HG02588 (cell line): ENCODE measurements at regions not wholly inside any gene's neighbourhood (a gene's known extent, or its start where the extent isn't known, plus 50 kb on each side); places are given as distances from the start of the nearest gene placed in this dataset.

Source experiments
- ATAC-seq: cut with Tn5 transposase; IDR thresholded peaks from one replicate; pipeline ENCODE4 v1.9.1; 2021; ENCODE audit warnings: mild to moderate bottlenecking, moderate library complexity; ENCODE audit not compliant: unreplicated experiment

DNA sequence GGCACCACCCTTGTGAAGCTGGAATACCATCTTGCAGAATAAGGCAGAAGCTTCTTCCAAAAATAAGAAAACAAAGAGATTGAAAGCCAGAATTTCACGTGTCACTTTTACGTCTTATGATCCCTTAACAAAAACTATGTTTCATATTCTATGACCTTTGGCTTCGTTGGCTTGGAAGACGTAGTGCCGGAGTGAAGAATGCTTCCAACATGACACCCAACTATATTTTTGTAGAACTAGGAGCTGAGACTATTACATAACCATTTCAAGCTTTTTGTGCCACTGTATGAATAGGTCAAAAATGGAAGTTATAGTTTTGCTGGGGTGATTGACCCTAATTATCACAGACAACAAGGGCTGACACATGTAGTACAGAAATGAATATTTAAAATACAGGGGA is 996.2 kb downstream of the ADGRL3 start:
- no peak for ATAC-seq

DNA sequence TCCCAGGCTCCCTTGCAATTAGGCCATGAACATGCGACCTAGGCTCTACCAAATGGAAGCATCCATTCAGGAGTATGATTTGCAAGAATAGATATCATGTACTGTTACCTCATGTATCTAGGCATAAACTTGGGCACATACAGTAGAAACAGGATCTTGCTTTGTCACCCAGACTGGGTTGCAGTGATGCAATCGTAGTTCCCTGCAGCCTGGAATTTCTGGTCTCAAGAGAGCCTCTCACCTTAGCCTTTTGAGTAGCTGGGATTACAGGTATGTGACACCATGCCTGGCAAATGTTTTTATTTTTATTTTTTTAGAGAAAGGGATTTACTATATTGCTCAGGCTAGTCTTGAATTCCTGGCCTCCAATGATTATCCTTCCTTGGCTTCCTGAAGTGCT is 994.2 kb downstream of the ADGRL3 start:
- ATAC-seq = no peak

DNA sequence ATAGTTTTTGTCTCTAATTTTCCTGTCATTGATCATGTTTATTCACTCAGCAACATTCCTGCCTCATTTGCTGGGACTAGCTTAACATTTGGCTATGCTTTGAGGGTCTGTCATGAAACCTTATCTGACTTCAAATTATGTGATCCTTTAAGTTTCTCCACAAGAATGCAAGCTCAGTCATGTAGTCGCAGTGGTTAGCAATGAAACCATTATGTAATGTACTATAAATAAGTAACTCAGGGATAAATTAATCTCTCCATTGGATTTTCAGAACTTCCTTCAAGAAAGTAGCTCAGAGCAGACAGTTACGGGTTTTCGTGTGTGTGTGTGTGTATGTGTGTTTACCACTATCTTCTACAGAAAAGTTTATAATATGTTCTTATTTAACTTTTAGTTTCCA is 993.6 kb downstream of the ADGRL3 start:
- no peak for ATAC-seq

DNA sequence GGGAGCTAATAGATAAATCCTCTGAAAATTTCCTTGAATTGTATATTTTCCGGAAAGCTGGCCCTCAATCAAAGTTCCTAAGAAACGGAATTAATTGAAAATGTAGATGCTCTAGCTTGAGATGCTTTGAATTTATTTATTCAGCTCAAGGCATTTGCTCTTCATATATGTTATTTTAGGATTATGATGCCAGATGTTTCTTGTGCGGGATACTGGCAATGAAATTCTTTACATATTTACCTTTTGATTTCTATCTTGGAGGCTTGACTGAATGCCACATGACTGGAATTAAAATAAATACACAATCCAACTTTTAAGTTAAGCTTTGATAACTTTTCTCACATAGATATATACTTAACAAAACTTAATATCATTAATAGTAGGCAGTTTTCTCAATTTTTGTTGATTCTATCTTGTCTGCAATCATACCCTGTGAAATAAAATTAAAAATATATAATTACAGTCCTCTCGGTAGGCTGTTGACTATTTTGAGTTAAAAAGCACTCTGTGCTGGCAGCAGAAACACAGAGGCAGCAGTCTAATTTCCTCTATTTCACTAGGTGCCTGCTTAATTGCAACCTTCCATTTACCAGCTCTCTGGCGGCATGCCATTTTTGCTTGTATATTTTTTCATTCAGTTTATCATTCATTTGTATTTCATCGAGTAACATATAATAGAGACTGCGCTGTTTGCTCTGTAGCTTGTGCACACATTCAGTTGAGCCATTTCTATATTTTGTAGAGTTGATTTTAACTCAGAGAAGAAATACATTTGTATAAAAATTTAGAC is 991.5 kb downstream of the ADGRL3 start:
- no peak for ATAC-seq

DNA sequence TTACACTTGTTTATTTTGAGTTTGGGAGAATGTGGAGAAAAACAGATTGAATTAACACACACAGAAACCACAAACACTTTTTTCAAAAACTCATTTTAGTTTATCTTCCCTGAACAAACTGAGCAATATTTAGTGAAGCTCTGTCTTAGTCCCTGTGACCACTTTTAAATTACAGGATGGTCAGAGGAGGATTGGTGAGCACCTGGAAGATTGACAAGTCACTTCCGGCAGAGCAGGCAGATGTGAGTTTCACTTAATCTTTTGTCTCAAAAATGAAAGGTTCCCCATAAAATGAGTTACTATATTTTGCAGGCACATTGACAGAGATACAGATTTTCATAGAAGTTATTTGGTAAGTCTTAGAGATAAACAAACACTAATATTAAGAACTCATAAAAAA is 970.1 kb downstream of the ADGRL3 start:
- no peak for ATAC-seq

DNA sequence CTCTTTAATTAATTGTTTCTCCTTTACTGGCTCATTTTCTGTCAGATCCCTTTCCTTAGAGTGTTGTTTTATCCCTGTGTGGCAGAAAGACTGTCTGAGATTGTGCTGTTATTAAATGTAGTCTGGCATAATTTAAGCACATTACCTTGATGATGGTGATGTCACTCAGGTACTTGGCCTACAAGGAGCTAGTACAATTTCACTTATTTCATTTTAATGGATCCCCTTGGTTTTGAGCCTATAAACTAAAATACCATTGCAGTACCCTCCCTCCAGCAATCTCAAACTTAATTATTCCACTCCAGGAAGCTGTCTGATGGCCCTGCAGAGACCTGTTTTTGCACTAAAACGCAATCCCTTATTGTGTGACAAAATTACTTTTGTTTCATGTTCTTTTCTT is 968.6 kb downstream of the ADGRL3 start:
- ATAC-seq = no peak

DNA sequence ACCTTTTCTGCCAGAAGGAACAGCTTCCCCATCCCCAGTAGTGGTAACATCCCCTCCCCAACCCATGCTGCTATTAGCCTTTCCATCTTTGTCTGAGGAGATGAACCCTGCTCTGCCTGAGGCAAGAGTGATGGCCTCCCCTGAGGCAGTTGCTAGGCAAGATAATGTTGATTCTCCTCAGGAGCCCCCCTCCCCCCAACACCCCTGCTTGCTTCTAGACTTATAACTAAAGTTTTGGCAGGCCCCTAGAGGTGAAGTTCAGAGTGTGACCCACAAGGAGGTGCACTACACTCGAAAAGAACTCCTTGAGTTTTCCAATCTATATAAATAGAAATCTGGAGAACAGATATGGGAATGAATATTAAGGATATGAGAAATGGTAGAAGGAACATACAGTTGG is 962.5 kb downstream of the ADGRL3 start:
- ATAC-seq = no peak

DNA sequence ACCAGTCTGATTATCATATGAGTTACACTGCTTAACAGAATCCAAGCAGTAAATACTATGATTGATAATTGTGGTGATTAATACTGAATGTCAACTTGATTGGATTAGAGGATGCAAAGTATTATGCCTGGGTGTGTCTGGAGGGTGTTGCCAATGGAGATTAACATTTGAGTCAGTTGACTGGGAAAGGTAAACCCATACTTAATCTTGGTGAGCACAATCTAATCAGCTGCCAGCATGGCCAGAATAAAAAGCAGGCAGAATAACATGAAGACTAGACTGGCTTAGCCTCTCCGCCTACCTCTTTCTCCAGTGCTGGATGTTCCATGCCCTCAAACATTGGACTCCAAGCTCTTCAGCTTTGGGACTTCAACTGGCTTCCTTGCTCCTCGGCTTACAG is 961.3 kb downstream of the ADGRL3 start:
- no peak for ATAC-seq

DNA sequence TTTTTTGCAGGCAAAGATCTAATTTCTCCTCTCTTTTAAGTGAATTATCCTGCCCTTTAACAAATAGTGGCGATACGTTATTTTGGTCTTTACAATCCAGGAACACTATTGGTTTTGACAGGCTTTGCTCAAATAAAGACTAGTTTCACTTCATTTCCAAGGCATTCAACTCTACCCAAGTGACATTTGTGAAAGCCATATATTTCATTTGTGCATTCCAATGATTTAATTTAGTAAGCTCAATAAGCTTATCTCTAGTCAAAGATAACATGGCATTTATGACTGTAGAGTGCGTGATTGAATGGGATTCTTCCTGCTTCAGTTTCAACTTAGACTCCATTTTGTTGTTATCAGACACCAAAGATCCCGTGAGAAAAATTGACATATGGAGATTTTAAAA is 959.8 kb downstream of the ADGRL3 start:
- ATAC-seq = no peak

DNA sequence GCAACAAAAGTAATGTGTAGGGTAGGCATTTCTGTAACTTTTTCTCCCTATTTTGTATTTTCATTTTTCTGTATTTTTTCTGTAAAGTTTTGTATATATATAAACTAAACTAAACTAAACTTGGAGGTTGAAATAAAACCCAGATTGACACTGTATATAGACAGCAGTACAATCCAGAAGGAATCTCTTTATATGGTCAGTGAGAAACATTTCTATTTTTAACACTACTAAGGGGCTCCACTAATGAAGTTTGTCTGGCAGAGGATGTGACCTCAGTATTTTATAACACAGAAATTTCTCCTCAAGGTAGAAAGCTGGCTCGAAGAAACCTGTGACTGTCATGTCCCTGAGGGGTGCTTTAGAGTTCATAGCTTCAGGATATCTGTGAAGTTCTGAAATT is 959.2 kb downstream of the ADGRL3 start:
- ATAC-seq = no peak

DNA sequence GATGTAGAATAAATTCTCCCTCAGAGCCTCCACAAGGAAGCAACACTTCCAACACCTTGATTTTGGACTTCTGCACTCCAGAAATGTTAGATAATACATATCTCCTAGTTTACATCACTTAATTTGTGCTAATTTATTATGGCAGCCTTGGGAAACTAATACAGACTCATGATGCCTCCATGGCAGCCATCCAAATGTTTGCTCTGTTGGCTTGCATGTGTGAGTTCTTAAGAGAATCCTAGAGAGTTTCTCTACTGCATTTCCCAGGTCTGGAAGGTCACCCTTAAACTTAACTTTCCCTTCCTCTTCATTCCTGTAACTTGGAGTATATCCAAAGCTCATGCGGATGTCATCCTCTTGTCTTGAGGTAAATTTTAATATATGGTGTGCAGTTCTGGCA is 956.1 kb downstream of the ADGRL3 start:
- ATAC-seq = no peak

DNA sequence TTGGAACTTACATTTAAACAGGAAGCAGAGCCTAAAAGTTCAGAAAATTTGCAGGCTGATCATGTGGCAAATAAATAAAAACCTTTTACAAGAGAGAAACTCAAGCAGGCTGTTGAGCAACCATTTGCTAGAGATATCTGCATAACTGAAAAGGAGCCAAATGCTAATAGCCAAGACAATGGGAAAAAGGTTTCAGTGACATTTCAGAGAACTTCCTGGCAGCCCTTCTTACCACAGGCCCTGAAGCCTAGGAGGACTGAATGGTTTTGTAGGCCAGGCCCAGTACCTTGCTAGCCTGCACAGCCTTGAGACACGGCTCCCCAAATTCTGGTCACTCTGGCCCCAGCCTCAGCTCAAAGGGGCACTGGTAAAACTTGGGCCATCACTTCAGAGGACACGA is 945.1 kb downstream of the ADGRL3 start:
- no peak for ATAC-seq

DNA sequence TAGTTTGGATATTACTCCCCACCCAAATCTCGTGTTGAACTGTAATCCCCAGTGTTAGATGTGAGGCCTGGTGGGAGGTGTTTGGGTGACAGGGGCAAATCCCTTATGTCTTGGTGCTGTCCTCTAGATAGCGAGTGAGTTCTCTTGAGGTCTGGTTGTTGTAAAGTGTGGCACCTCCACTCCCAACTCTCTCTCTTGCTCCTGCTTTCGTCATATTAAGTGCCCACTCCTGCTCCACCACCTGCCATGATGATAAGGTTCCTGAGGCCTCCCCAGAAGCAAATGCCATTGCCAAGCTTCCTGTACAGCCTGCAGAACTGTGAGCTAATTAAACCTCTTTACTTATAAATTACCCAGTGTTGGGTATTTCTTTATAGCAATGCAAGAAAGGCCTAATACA is 944.3 kb downstream of the ADGRL3 start:
- ATAC-seq = no peak

DNA sequence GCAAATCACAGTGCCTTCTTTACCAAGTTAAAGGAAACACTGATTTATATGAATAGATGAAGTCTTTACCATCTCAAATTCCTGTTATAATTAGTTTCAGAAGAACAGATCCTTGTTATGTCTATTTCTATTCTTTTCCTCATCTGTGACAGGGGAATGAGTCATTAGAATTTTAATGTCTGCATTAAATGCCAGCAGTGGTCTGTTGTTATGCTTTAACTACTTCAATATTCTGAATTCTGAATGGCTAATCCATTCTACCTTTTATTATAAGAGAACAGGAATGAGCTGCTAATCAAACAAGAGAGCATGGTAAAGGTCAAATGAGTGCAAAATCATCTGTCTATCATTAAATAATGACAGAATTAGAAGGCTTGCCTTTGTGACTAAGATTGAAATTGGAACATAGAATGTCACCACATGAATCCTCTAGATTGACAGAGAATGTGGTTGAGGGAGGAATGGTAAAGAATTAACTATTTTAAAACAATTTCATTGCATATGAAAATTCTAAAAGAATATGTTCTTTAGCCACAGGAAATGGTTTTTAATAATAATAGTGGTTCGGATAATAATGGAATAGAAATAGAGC is 935.5 kb downstream of the ADGRL3 start:
- ATAC-seq = no peak

DNA sequence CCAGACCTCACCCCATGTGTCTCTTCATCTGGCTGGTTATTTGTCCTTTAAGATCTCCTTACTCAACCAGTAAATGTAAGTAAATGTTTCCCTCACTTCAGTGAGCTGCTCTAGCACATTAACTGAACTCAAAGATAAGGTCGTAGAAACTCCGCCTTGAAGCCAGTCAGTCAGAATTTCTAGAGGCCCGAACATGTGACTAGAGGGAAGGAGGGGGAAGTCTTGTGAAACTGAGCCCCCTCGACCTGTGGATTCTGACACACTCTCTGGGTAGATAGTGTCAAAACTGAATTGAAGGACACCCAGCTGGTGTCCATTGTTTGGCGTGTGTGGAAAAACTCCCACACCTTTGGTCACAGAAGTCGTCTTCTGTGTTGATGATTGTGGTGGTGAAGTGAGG is 933.9 kb downstream of the ADGRL3 start:
- ATAC-seq = no peak

DNA sequence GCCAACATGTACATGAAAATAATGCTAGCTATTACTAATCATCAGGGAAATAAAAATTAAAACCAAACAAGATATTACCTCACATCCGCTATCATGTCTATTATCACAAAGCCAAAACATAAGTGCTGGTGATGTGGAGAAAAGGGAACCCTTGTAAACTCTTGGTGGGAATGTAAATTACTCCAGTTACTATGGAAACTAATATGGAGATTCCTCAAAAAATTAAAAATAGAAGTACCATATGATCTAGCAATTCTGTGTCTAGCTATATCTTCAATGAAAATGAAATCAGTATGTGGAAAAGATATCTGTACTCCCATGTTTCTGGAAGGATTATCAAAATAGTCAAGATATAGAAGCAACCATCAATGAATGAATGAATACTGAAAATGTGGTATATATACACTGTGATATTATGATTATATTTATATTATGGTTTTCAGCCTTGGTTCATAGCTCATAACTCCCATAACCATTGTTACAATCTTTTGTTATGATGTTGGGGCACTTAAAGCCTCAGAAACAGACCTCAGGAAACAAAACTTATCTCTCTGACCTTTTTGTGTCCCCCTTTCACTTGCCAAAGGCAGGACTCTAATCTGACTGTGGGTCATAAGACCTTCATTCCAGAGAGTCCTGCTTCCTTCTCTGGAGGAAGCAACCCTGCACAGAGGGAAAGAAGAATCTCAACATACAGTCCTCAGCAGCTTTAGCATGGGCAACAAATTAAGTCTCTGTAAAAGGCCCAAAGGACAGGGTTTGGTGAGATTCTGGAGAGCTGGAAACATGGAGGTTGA is 933.2 kb downstream of the ADGRL3 start:
- no peak for ATAC-seq

DNA sequence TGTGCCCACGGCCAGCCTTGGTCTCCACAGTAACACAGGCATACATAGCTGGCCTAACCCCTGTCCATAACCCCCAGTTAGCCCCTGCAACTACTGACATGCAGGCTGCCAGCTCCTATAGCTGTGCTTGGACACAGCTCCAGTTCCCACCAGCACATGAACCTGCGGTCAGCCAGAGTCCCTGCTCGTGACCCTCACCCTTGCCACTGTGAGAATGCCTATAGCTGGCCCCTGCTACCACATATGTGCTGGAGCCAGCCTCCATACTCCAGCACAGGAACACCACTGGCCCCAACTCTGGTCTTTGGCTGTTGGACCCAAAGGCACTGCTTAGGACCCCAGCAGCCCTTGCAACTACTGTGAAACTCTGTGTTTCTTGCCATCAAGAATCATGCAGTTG is 930.9 kb downstream of the ADGRL3 start:
- no peak for ATAC-seq

DNA sequence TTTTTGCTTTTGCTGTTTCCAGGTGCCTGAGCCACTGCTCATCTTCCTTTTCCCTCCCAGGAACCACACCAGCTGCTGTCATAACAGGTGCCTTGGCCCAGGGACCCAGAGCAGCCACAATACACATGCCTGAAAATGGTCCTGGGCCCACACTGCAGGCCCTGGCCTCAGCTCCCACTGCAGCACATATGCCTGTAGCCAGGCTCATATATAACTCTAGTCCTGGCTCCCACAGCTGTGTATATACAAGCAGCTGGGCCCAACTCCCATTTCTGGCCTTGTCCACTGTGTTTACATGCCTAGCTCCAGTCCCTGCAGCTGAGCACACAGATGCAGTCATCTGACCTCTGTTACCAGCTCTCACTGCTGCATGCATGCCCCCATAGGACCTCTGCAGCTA is 930.5 kb downstream of the ADGRL3 start:
- no peak for ATAC-seq

DNA sequence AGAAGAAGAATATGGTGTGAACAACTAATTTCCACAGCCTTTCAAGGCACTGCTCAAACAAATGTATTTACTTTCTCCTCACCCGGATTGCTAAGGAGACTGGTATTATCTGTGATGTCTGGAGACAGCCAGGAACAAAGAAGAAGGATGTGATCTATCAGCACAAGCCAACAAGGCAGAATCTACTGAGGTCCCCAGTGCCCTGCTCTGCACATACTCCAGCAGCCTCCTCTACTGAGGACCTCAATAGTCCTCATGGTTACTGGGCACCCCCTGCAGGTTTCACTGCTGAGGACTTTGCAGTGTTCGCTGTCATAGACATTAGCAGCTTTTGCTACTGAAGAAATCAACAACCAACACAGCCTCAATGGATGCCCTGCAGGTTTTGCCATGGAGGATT is 930.1 kb downstream of the ADGRL3 start:
- no peak for ATAC-seq
